ENCODE measurements at regions not wholly inside any gene's neighbourhood (a gene's known extent, or its start where the extent isn't known, plus 50 kb on each side); places are given as distances from the start of the nearest gene placed in this dataset.

- H3K27ac ChIP-seq (ENCODE audit: control insufficient read depth, insufficient read depth) = no peak overlapping the region
- CTCF ChIA-PET = interaction anchor here (1.3 kb wide), 1 partner anchor 49 kb away, joined by 4 read pairs; no protein-coding TSS in a partner anchor
Observed at GRCh38 chrX:109940411-109940810, 62.5 kb upstream of the TMEM164 start.

More at GRCh38 chrX:109940411-109940810, 62.5 kb upstream of the TMEM164 start:
- ChIA-PET POLR2A (no interaction called here), RAD21 (ENCODE audit: unreplicated experiment) (no interaction called here), SMC1A (ENCODE audit: uncharacterized antibody, unreplicated experiment) (interaction anchor here (1.2 kb wide), 1 partner anchor 455 kb away, joined by 3 read pairs; no protein-coding TSS in a partner anchor)
- no peaks in the 10 kb centered on the region for H3K27me3 ChIP-seq (replicated peaks in 1 of 2; ENCODE audit: control insufficient read depth in 2 of 2, insufficient read depth in 2 of 2, low read length in 1 of 2)
- no TSS peak for BruUV-seq (replicated peaks)
- no peak overlapping the region for H3K4me2 ChIP-seq (ENCODE audit: control insufficient read depth, insufficient read depth)
- H3K9ac ChIP-seq (ENCODE audit: control insufficient read depth, insufficient read depth, low read length) = no peak overlapping the region
- intact Hi-C loops (cut with micrococcal nuclease; ENCODE audit: unreplicated experiment) = no loop called here
- no peak overlapping the region for H2AFZ ChIP-seq (ENCODE audit: control insufficient read depth, low read depth, low read length)
- no peaks in the 10 kb centered on the region for H3K9me3 ChIP-seq (replicated peaks; ENCODE audit: control insufficient read depth, insufficient read depth, low read length)
- in situ Hi-C loops (cut with MboI) = no loop called here
- H3K4me3 ChIP-seq = no peak overlapping the region
- FAIRE-seq (no peak), ATAC-seq (no peak), DNase-seq (ENCODE audit: low read depth, low spot score) (no peak)
- TF ChIP-seq MEF2A (IDR thresholded peaks at IDR 0.05; ENCODE audit: insufficient read depth, low read depth, low read length) (no peak), SMC3 (IDR thresholded peaks at IDR 0.05; ENCODE audit: borderline replicate concordance, low read length) (no peak), MAX (IDR thresholded peaks at IDR 0.05; ENCODE audit: low read depth, low read length) (no peak), BMI1 (IDR thresholded peaks at IDR 0.05; ENCODE audit: borderline replicate concordance) (no peak), CEBPB (IDR thresholded peaks at IDR 0.05; ENCODE audit: borderline replicate concordance in 1 of 2, low read depth in 2 of 2, low read length in 2 of 2) (no peak), MYB (IDR thresholded peaks at IDR 0.05; ENCODE audit: borderline replicate concordance, low read depth, low read length) (no peak), YBX1 (IDR thresholded peaks at IDR 0.05) (no peak), SUZ12 (IDR thresholded peaks at IDR 0.05; ENCODE audit: unreplicated experiment) (no peak), ATF3 (IDR thresholded peaks at IDR 0.05; ENCODE audit: borderline replicate concordance, extremely low read depth, low read depth, low read length) (no peak), CTCF (IDR thresholded peaks at IDR 0.05 in 2 of 3, conservative IDR thresholded peaks at IDR 0.05 in 1 of 3; ENCODE audit: control insufficient read depth in 2 of 3, extremely low read depth in 1 of 3, insufficient read depth in 1 of 3, low read depth in 3 of 3, low read length in 3 of 3) (no peak), HDAC2 (IDR thresholded peaks at IDR 0.05) (no peak), ZNF622 (IDR thresholded peaks at IDR 0.05) (no peak), NR2F1 (conservative IDR thresholded peaks at IDR 0.05) (no peak), BACH1 (IDR thresholded peaks at IDR 0.05; ENCODE audit: borderline replicate concordance) (no peak), ZZZ3 (IDR thresholded peaks at IDR 0.05; ENCODE audit: control insufficient read depth, insufficient read length, low read depth) (no peak)
- no peaks in the 10 kb centered on the region for H3K36me3 ChIP-seq (ENCODE audit: control insufficient read depth in 2 of 2, insufficient read depth in 2 of 2, low read length in 1 of 2)
- 32% methylated on average over 2 of the region's 2 CpGs for WGBS (ENCODE audit: insufficient coverage, insufficient replicate concordance, low lambda C conversion rate, missing lambda C conversion rate)
- no peaks in the 10 kb centered on the region for H3K79me2 ChIP-seq (ENCODE audit: control insufficient read depth, insufficient read depth, low read length)
- no peaks in the 10 kb centered on the region for H3K4me1 ChIP-seq (ENCODE audit: control insufficient read depth, insufficient read depth, low read length)
- H4K20me1 ChIP-seq (ENCODE audit: control insufficient read depth, insufficient read depth) = no peaks in the 10 kb centered on the region
